Endothelial cell of umbilical vein (primary cell): ENCODE measurements at regions not wholly inside any gene's neighbourhood (a gene's known extent, or its start where the extent isn't known, plus 50 kb on each side); places are given as distances from the start of the nearest gene placed in this dataset.

ENCODE experiments used
- EZH2 ChIP-seq: IDR thresholded peaks from 2 replicates; pipeline ENCODE4 v1.6.1; 2012; ENCODE audit warnings: borderline replicate concordance, low read depth, mild to moderate bottlenecking, moderate library complexity, low read length, inconsistent platforms; ENCODE audit not compliant: severe bottlenecking
- MYC ChIP-seq: IDR thresholded peaks from one replicate; pipeline ENCODE4 v1.6.1; 2011; ENCODE audit warnings: mild to moderate bottlenecking, low read depth, low read length
- POLR2A ChIP-seq: IDR thresholded peaks from 2 replicates; pipeline ENCODE4 v1.6.1; 2012; ENCODE audit warnings: low read depth, mild to moderate bottlenecking, control low read depth, low read length
- POLR2AphosphoS5 ChIP-seq: IDR thresholded peaks from 2 replicates; pipeline ENCODE4 v1.6.1; 2012; ENCODE audit warnings: low read depth, mild to moderate bottlenecking, control low read depth, low read length, moderate library complexity; ENCODE audit not compliant: insufficient read depth
- TF ChIP-seq, protein P1 (sequence below), 2 donors: IDR thresholded peaks; 1 replicate in 1 of 2; 2 replicates in 1 of 2; pipeline ENCODE4 v1.5.1; 2011; ENCODE audit warnings: low read length in 2 of 2, mild to moderate bottlenecking in 2 of 2, moderate library complexity in 2 of 2, control low read depth in 1 of 2, inconsistent platforms in 1 of 2, low read depth in 1 of 2; ENCODE audit not compliant: insufficient read depth in 1 of 2; ENCODE audit errors: extremely low read depth in 1 of 2
- TF ChIP-seq, protein P2 (sequence below): IDR thresholded peaks from 2 replicates; pipeline ENCODE4 v1.6.1; 2011; ENCODE audit not compliant: insufficient read depth, insufficient read length

DNA sequence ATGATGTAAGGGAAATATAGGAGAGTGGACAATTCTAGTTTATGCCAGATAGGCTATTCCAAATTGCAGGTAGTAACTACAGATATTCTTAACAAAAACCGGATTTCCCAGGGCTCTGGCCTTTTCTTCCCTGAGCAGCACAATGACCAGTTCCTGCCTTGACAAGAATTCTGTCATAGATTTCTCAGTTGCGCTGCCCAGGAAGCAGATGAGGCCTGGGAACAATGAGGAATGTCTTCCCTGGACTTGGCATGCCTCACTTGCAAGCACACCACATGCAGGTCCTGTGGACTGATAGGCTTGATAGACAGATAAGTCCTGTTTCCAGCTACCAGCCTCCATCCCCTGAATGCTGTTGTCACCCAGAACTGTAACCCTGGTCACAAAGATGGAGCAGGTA lies 174.5 kb upstream of the PRSS58 start:
- TF ChIP-seq, protein P1, sequence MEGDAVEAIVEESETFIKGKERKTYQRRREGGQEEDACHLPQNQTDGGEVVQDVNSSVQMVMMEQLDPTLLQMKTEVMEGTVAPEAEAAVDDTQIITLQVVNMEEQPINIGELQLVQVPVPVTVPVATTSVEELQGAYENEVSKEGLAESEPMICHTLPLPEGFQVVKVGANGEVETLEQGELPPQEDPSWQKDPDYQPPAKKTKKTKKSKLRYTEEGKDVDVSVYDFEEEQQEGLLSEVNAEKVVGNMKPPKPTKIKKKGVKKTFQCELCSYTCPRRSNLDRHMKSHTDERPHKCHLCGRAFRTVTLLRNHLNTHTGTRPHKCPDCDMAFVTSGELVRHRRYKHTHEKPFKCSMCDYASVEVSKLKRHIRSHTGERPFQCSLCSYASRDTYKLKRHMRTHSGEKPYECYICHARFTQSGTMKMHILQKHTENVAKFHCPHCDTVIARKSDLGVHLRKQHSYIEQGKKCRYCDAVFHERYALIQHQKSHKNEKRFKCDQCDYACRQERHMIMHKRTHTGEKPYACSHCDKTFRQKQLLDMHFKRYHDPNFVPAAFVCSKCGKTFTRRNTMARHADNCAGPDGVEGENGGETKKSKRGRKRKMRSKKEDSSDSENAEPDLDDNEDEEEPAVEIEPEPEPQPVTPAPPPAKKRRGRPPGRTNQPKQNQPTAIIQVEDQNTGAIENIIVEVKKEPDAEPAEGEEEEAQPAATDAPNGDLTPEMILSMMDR (IDR thresholded peaks at IDR 0.05; ENCODE audit: extremely low read depth in 1 of 2, insufficient read depth in 1 of 2, low read depth in 1 of 2, low read length in 2 of 2): no peak
- TF ChIP-seq, protein P2, sequence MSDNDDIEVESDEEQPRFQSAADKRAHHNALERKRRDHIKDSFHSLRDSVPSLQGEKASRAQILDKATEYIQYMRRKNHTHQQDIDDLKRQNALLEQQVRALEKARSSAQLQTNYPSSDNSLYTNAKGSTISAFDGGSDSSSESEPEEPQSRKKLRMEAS: no peak
- TF ChIP-seq MYC (no peak), POLR2AphosphoS5 (no peak), EZH2 (no peak), POLR2A (no peak)
